Cardiac muscle cell (in vitro differentiated cells and primary cell): ENCODE measurements at regions not wholly inside any gene's neighbourhood (a gene's known extent, or its start where the extent isn't known, plus 50 kb on each side); places are given as distances from the start of the nearest gene placed in this dataset.

Experiments used
- DNase-seq, 2 donors: peaks; one replicate each; pipeline versions ENCODE4 v3.0.0 to v3.0.0-alpha.2; 2010 to 2017; ENCODE audit warnings: low read depth in 1 of 2, low spot score in 1 of 2
- H3K27ac ChIP-seq: fragments of 200-600 bp; sonication (generic); 2 replicates; pipeline ENCODE4 v1.5.1; 2016
- H3K27me3 ChIP-seq: fragments of 200-600 bp; sonication (generic); 2 replicates; pipeline ENCODE4 v1.6.0; 2016; ENCODE audit warnings: control low read depth
- H3K36me3 ChIP-seq: fragments of 200-600 bp; sonication (generic); 2 replicates; pipeline ENCODE4 v1.5.1; 2016; ENCODE audit warnings: control low read depth
- H3K4me1 ChIP-seq: fragments of 200-600 bp; sonication (generic); 2 replicates; pipeline ENCODE4 v1.8.1; 2017; ENCODE audit warnings: low read depth, mild to moderate bottlenecking, mixed run types
- H3K4me3 ChIP-seq: fragments of 200-600 bp; sonication (generic); 2 replicates; pipeline ENCODE4 v1.5.1; 2016; ENCODE audit warnings: mild to moderate bottlenecking
- H3K9me3 ChIP-seq: fragments of 200-600 bp; sonication (generic); 2 replicates; pipeline ENCODE4 v1.5.1; 2017; ENCODE audit warnings: low read depth, mild to moderate bottlenecking, control low read depth
- CTCF ChIP-seq: IDR thresholded peaks from 2 replicates; pipeline ENCODE4 v1.5.1; 2012; ENCODE audit warnings: low read depth, mild to moderate bottlenecking, low read length

- no peaks in the 10 kb centered on the region for H3K9me3 ChIP-seq
- no peaks in the 10 kb centered on the region for H3K36me3 ChIP-seq
- no peaks in the 10 kb centered on the region for H3K27me3 ChIP-seq
- TF ChIP-seq CTCF = no peak
- H3K4me1 ChIP-seq = peaks cover 11% of the 10 kb centered on the region
- no peak for DNase-seq
- H3K4me3 ChIP-seq = no peak overlapping the region
- no peak overlapping the region for H3K27ac ChIP-seq
Observed at GRCh38 chr3:107992976-107993684, 97.7 kb downstream of the CD47 start.

GRCh38 chr3:107990926-107991325 is 99.9 kb downstream of the CD47 start:
- Histone ChIP-seq H3K27ac (no peak overlapping the region), H3K36me3 (no peaks in the 10 kb centered on the region), H3K27me3 (no peaks in the 10 kb centered on the region), H3K4me3 (no peak overlapping the region), H3K9me3 (no peaks in the 10 kb centered on the region), H3K4me1 (peaks cover 11% of the 10 kb centered on the region)
- DNase-seq = peak in 1 of 2 donors; percentile 29
- no peak for TF ChIP-seq CTCF

- no peaks in the 10 kb centered on the region for H3K27me3 ChIP-seq
- H3K4me3 ChIP-seq = no peak overlapping the region
- H3K36me3 ChIP-seq = no peaks in the 10 kb centered on the region
- TF ChIP-seq CTCF = no peak
- H3K4me1 ChIP-seq = peaks cover 11% of the 10 kb centered on the region
- no peaks in the 10 kb centered on the region for H3K9me3 ChIP-seq
- no peak for DNase-seq
- H3K27ac ChIP-seq = no peak overlapping the region
Observed at GRCh38 chr3:107990433-107990832, 100.4 kb downstream of the CD47 start.

- Histone ChIP-seq H3K9me3 (no peaks in the 10 kb centered on the region), H3K36me3 (no peaks in the 10 kb centered on the region), H3K4me3 (no peak overlapping the region), H3K27me3 (no peaks in the 10 kb centered on the region), H3K4me1 (peaks cover 12% of the 10 kb centered on the region), H3K27ac (no peak overlapping the region)
- no peak for TF ChIP-seq CTCF
- no peak for DNase-seq
Observed at GRCh38 chr3:107989661-107990060, 101.2 kb downstream of the CD47 start.

GRCh38 chr3:107988460-107989175 is 102.2 kb downstream of the CD47 start:
- H3K4me1 ChIP-seq = peaks cover 16% of the 10 kb centered on the region
- no peak overlapping the region for H3K27ac ChIP-seq
- H3K4me3 ChIP-seq = no peak overlapping the region
- no peaks in the 10 kb centered on the region for H3K27me3 ChIP-seq
- H3K9me3 ChIP-seq = no peaks in the 10 kb centered on the region
- no peaks in the 10 kb centered on the region for H3K36me3 ChIP-seq
- peak; percentile 26 to 49 for DNase-seq
- no peak for TF ChIP-seq CTCF
